HL-60 (cell line): ENCODE measurements at regions not wholly inside any gene's neighbourhood (a gene's known extent, or its start where the extent isn't known, plus 50 kb on each side); places are given as distances from the start of the nearest gene placed in this dataset.

Experiments used
- CTCF ChIP-seq: IDR thresholded peaks from one replicate; pipeline ENCODE4 v1.5.1; 2011; ENCODE audit warnings: low read length, control low read depth, inconsistent platforms; ENCODE audit not compliant: insufficient read depth
- GABPA ChIP-seq: IDR thresholded peaks from 2 replicates; pipeline ENCODE4 v1.6.1; 2012; ENCODE audit warnings: low read depth
- POLR2AphosphoS5 ChIP-seq: IDR thresholded peaks from 2 replicates; pipeline ENCODE4 v1.6.1; 2012; ENCODE audit warnings: low read depth
- TF ChIP-seq, protein P1 (sequence below): IDR thresholded peaks from 2 replicates; pipeline ENCODE4 v1.6.1; 2012; ENCODE audit warnings: low read depth; ENCODE audit not compliant: insufficient replicate concordance

- TF ChIP-seq POLR2AphosphoS5 (no peak), CTCF (no peak), GABPA (no peak)
- TF ChIP-seq, protein P1, sequence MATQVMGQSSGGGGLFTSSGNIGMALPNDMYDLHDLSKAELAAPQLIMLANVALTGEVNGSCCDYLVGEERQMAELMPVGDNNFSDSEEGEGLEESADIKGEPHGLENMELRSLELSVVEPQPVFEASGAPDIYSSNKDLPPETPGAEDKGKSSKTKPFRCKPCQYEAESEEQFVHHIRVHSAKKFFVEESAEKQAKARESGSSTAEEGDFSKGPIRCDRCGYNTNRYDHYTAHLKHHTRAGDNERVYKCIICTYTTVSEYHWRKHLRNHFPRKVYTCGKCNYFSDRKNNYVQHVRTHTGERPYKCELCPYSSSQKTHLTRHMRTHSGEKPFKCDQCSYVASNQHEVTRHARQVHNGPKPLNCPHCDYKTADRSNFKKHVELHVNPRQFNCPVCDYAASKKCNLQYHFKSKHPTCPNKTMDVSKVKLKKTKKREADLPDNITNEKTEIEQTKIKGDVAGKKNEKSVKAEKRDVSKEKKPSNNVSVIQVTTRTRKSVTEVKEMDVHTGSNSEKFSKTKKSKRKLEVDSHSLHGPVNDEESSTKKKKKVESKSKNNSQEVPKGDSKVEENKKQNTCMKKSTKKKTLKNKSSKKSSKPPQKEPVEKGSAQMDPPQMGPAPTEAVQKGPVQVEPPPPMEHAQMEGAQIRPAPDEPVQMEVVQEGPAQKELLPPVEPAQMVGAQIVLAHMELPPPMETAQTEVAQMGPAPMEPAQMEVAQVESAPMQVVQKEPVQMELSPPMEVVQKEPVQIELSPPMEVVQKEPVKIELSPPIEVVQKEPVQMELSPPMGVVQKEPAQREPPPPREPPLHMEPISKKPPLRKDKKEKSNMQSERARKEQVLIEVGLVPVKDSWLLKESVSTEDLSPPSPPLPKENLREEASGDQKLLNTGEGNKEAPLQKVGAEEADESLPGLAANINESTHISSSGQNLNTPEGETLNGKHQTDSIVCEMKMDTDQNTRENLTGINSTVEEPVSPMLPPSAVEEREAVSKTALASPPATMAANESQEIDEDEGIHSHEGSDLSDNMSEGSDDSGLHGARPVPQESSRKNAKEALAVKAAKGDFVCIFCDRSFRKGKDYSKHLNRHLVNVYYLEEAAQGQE: no peak
Measured at GRCh38 chr3:29189328-29189727, 91.5 kb upstream of the RBMS3 start.
